ENCODE measurements at regions not wholly inside any gene's neighbourhood (a gene's known extent, or its start where the extent isn't known, plus 50 kb on each side); places are given as distances from the start of the nearest gene placed in this dataset.

GRCh38 chr5:1975898-1976765 is 93.4 kb upstream of the IRX4 start:
- intact Hi-C loops (cut with DNase I; ENCODE audit: low total_unique reads) (no loop called here), in situ Hi-C loops (cut with MboI; ENCODE audit: low sequenced_read_pairs in 4 of 4) (no loop called here)
- Histone ChIP-seq H3K27ac (no peak overlapping the region), H3K9me3 (no peaks in the 10 kb centered on the region), H3K36me3 (no peaks in the 10 kb centered on the region), H3K4me1 (no peaks in the 10 kb centered on the region), H3K4me3 (no peak overlapping the region), H3K27me3 (no peaks in the 10 kb centered on the region)
- no peak for ATAC-seq
- DNase-seq: no peak
- TF ChIP-seq POLR2A (IDR thresholded peaks at IDR 0.05) (no peak), CTCF (IDR thresholded peaks at IDR 0.05 in 4 of 5, conservative IDR thresholded peaks at IDR 0.05 in 1 of 5) (no peak)

- DNase-seq: no peak
- Histone ChIP-seq H3K4me3 (no peak overlapping the region), H3K4me1 (no peaks in the 10 kb centered on the region), H3K36me3 (no peaks in the 10 kb centered on the region), H3K27me3 (no peaks in the 10 kb centered on the region), H3K9me3 (no peaks in the 10 kb centered on the region), H3K27ac (no peak overlapping the region)
- intact Hi-C loops (cut with DNase I; ENCODE audit: low total_unique reads): no loop called here
- no peak for TF ChIP-seq POLR2A (IDR thresholded peaks at IDR 0.05)
- TF ChIP-seq CTCF (IDR thresholded peaks at IDR 0.05 in 4 of 5, conservative IDR thresholded peaks at IDR 0.05 in 1 of 5): no peak
- in situ Hi-C loops (cut with MboI; ENCODE audit: low sequenced_read_pairs in 4 of 4): no loop called here
- no peak for ATAC-seq
Observed at GRCh38 chr5:1975406-1975715, 92.6 kb upstream of the IRX4 start.

- H3K4me1 ChIP-seq: no peaks in the 10 kb centered on the region
- in situ Hi-C loops (cut with MboI; ENCODE audit: low sequenced_read_pairs in 4 of 4) (no loop called here), intact Hi-C loops (cut with DNase I; ENCODE audit: low total_unique reads) (no loop called here)
Observed at GRCh38 chr5:1974501-1975405, 92.0 kb upstream of the IRX4 start.

GRCh38 chr5:1974081-1974480 is 91.4 kb upstream of the IRX4 start:
- in situ Hi-C loops (cut with MboI; ENCODE audit: low sequenced_read_pairs in 4 of 4): no loop called here

More at GRCh38 chr5:1974501-1975405, 92.0 kb upstream of the IRX4 start:
- Histone ChIP-seq H3K36me3 (no peaks in the 10 kb centered on the region), H3K27ac (no peak overlapping the region), H3K27me3 (no peaks in the 10 kb centered on the region), H3K9me3 (no peaks in the 10 kb centered on the region), H3K4me3 (no peak overlapping the region)
- TF ChIP-seq CTCF (IDR thresholded peaks at IDR 0.05 in 4 of 5, conservative IDR thresholded peaks at IDR 0.05 in 1 of 5): no peak
- TF ChIP-seq POLR2A (IDR thresholded peaks at IDR 0.05): no peak
- DNase-seq (no peak), ATAC-seq (no peak)

More at GRCh38 chr5:1974081-1974480, 91.4 kb upstream of the IRX4 start:
- Histone ChIP-seq H3K36me3 (no peaks in the 10 kb centered on the region), H3K27ac (no peak overlapping the region), H3K4me3 (no peak overlapping the region), H3K27me3 (no peaks in the 10 kb centered on the region), H3K4me1 (no peaks in the 10 kb centered on the region), H3K9me3 (no peaks in the 10 kb centered on the region)
- no peak for ATAC-seq
- TF ChIP-seq CTCF (IDR thresholded peaks at IDR 0.05 in 4 of 5, conservative IDR thresholded peaks at IDR 0.05 in 1 of 5): no peak
- TF ChIP-seq POLR2A (IDR thresholded peaks at IDR 0.05): no peak
- DNase-seq: no peak
- intact Hi-C loops (cut with DNase I; ENCODE audit: low total_unique reads): no loop called here
